GM21737 (cell line): ENCODE measurements at regions not wholly inside any gene's neighbourhood (a gene's known extent, or its start where the extent isn't known, plus 50 kb on each side); places are given as distances from the start of the nearest gene placed in this dataset.

Experiments used
- ATAC-seq: cut with Tn5 transposase; IDR thresholded peaks from one replicate; pipeline ENCODE4 v1.9.1; 2021; ENCODE audit warnings: mild to moderate bottlenecking, moderate library complexity; ENCODE audit not compliant: unreplicated experiment

GRCh38 chr14:96617635-96618034, 115.5 kb downstream of the PAPOLA start:
- ATAC-seq = no peak

GRCh38 chr14:96622926-96623325, 120.7 kb downstream of the PAPOLA start:
- no peak for ATAC-seq

DNA sequence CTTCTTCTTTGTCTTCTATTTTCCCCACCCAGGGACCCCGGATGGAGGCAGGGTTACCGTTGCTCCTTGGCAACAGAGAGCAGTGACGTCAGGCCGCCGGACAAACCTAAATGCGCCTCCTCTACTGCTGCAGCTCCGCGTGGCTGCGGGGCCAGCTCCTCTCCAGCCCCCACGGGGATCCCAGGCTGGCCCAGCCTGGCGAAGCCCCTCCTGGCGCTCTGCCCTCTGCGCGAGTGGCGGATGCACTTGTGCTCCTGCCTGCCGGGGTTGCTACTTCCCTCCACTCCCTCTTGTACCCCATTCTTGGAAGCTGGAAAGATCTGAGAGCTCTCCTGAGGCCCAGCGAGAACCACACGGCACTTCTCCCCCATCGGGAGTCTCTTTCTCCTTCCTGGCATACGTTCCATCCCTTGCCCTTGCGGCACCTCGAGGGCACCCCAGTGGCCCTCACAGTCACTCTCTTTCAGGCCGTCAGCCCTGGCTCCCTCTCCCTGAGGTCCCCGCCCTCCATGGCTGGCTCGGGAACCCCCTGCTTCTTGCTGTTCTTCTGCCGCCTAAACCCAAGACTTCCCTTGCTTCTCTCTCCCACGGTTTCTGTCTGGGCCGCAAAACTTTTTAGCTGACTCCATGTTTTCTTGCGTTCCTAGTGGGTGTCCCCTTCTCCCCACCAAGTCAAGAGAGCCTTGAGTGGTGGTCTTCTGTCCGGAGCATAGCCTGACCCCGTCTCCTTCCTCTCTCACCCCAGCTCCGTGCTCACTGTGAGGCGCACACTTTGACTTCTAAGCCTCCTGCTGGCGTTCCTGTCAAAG, 121.7 kb downstream of the PAPOLA start:
- ATAC-seq = no peak

GRCh38 chr14:96624661-96625425, 122.7 kb downstream of the PAPOLA start:
- no peak for ATAC-seq

GRCh38 chr14:96625426-96625985, 123.3 kb downstream of the PAPOLA start:
- ATAC-seq = no peak

- no peak for ATAC-seq
Measured at GRCh38 chr14:96626121-96626768, 124.1 kb downstream of the PAPOLA start.

GRCh38 chr14:96626916-96627315, 124.7 kb downstream of the PAPOLA start:
- no peak for ATAC-seq

DNA sequence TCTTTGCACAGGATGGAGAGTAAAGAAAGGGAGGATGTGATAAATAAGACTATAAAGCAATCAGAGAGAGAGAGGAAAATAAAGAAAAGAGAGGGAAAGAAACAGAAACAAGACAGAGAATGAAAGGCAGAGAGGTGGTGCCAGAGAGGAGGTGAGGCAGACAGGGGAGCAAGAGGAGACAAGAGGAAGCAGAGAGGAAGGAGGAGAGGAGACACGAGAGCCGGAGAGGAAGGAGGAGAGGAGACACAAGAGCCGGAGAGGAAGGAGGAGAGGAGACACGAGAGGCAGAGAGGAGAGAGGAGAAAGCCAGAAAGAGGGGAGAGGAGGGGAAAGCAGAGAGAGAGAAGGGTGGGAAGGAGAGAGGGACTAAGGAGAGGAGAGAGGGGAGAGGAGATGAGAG, 125.2 kb downstream of the PAPOLA start:
- no peak for ATAC-seq

DNA sequence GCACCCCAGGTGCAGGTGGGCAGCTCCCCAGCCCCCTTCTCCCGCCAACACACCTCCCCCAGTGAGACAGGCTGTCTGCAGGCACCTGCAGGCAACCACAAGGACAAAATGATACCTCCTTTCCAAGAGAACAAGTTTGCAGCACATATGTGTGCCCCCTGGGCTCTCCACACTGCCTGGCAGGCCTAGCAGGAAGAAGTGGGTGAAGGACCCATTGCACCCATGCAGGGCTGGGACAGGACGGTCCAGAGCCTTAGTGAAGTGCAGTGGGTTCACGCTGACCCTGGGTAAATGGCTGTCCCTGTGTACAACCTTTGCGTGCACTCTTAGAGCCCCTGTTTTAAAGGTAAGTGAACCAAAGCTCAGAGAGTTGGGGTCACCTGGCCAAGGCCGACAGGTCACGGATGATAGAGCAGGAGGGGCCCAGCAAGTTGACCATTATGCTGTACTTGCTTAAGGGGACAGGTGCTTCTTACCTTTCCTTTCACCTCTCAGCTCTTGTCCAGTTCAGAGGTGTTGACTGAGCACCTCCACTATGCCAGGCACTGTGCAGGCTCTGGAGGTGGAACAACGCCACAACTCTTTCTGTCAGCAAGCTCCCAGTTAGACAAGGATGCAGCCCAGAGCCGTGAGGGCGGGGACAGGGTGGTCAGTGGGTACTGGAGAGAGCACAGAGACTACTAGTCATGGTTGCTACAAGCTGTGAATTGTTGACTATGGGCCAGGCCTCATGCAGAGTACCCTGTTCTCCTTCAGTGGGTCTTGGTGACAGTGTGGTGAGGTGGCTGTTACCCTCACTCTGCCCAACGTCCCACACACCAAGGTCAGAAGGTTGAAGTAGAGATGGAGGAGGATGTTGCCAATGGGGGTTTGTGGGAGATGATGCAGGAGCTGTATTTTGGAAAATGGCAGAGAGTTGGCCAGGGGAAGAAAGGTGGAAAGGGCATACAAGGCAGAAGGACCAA, 125.9 kb downstream of the PAPOLA start:
- ATAC-seq = no peak

DNA sequence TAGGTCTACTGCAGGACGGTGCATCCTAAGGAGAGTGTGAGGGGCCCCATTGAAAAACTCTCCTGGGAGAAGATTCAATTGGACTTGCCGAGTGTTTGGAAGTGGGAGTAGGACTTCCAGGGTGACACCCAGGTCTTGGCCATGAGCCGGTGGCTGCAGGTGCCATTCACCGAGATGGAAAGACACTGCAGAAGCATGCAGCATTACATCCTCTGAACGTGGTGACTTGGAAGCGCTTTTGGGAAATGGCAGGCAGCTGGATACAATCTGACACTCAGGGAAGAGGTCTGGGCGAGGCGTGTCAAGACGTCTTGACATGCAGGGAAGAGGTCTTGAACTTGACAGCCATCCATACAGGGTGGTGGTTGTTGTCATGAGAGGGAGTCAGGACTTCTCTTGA, 126.9 kb downstream of the PAPOLA start:
- ATAC-seq = no peak

- no peak for ATAC-seq
Measured at GRCh38 chr14:96629558-96630222, 127.5 kb downstream of the PAPOLA start.

DNA sequence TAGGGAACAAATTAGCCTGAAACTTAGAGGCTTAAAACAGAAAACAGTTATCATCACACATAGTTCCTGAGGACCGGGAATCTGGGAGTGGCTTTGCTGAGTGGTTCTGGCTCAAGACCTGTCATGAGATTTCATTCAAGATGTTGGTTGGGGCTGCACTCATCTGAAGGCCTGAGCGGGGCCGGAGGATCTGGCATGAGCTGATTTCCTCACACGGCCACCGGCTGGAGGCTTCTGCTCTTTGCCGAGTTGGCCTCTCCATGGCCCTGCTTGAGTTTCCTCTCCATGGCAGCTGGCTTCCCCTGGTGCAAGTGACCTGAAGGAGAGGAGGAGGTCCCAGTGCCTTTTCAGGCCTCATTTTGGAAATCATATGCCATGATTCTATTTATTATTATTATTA, 128.1 kb downstream of the PAPOLA start:
- no peak for ATAC-seq

GRCh38 chr14:96631030-96631429, 128.8 kb downstream of the PAPOLA start:
- no peak for ATAC-seq

DNA sequence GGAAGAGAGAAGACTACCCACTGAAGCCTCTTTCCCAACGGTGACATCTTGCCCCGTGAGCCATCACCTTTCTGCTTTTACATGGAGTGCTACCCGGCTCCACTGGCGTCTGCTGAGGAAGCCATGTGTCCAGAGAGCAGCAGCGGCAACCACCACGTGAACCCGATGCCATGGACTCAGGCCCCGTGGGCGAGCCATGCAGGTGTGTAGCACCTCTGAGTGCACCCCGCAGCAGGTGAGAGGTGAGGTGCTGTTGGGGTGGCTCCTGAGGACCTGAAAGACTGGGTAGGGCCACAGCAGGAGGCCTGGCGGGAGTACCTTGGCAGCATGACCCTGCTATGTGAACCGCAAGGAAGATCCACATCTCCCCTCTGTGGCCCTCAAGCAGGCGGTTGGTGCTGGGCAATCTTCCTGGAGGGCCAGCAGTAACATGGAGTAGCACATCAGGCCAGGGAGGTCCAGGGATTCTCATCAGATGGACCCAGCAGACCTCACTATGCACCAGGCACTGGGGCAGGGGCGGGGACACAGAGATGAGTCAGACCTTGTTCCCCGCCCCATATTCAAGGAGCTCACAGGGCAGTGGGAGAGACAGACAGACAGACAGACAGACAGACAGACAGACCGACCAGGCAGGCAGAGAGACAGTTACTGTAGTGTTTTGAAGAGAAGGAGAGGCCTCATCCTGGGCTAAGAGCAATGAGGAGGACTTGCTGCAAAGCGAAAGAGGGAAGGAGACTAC, 129.6 kb downstream of the PAPOLA start:
- ATAC-seq = no peak

- ATAC-seq = no peak
Measured at GRCh38 chr14:96632363-96632758, 130.2 kb downstream of the PAPOLA start.

DNA sequence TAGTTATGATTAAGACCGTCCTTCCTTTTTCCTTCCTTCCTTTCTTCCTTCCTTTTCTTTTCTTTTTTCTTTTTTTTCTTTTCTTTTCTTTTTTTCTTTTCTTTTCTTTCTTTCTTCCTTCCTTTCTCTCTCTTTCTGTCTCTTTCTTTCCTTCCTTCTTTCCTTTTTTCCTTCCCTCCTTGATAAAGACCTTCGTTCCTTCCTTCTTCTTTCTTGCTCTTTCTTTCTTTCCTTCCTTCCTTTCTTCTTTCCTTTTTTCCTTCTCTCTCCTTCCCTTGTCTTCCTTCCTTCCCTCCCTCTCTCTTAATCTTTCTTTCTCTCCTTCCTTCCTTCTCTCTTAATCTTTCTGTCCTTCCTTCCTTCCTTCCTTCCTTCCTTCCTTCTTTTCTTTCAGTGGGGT, 130.9 kb downstream of the PAPOLA start:
- no peak for ATAC-seq

DNA sequence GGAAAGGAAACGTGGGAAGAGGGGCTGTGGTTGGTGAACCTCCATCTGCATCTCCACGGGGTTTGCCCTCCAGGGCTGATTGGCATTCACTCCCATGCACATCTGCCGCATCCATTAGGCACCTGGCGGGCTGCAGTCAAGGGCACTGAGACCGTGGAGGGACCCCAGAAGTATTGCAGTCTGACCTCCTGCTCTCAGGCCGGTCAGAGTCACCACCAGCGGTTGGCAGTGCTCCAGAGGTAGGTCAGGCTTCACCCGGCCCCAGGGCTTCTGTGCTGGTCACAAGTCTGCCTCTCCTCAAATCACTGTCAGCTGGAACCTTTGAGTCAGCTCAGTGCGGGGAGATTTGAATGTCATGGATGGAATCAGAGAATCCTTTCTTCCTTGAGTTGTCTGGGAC, 132.3 kb downstream of the PAPOLA start:
- ATAC-seq = no peak

GRCh38 chr14:96634896-96635295, 132.7 kb downstream of the PAPOLA start:
- ATAC-seq = no peak

DNA sequence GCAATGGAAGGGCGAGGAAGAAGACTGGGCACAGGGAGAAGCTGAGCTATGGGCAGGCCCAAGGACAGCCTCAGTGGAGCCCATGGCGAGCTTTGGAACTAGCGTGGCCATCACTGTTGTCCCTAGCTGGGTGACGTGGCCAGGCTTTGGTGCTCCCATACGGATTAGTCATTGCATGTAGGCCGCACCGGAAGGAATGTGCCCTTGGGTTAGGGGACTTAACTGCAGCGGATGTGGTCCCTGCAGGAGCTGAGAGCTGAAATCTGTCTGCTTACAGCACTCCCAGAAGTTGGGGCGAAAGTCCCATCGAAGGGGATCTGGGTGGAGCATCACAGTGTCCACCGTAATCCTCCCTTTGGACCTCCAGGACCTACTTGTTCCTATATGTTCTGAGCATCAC, 133.7 kb downstream of the PAPOLA start:
- ATAC-seq = no peak
